Suprapubic skin (tissue), 4 donors: ENCODE measurements at regions not wholly inside any gene's neighbourhood (a gene's known extent, or its start where the extent isn't known, plus 50 kb on each side); places are given as distances from the start of the nearest gene placed in this dataset.

Experiments
- DNase-seq, 2 donors: peaks; one replicate each; pipeline ENCODE4 v3.0.0-alpha.2; 2019; ENCODE audit warnings: low spot score in 2 of 2
- H3K27ac ChIP-seq: fragments of 200-600 bp; sonication (generic); one replicate; pipeline ENCODE4 v1.5.1; 2019
- H3K27me3 ChIP-seq: fragments of 200-600 bp; sonication (generic); one replicate; pipeline ENCODE4 v1.5.1; 2019
- H3K36me3 ChIP-seq: fragments of 200-600 bp; sonication (generic); one replicate; pipeline ENCODE4 v1.5.1; 2019
- H3K4me1 ChIP-seq: fragments of 200-600 bp; sonication (generic); one replicate; pipeline ENCODE4 v1.5.1; 2019
- H3K4me3 ChIP-seq: fragments of 200-600 bp; sonication (generic); one replicate; pipeline ENCODE4 v1.5.1; 2019; ENCODE audit warnings: mild to moderate bottlenecking
- H3K9me3 ChIP-seq: fragments of 200-600 bp; sonication (generic); one replicate; pipeline ENCODE4 v1.5.1; 2019
- CTCF ChIP-seq, 2 donors: fragments of 200-600 bp in 1 of 2; fragments of 450-650 bp in 1 of 2; sonication (generic) in 1 of 2; IDR thresholded peaks; one replicate each; pipeline ENCODE4 v1.5.1; 2016 to 2019; ENCODE audit warnings: antibody characterized with exemption in 2 of 2, mild to moderate bottlenecking in 1 of 2, moderate library complexity in 1 of 2
- EP300 ChIP-seq: sonication (generic); formaldehyde crosslinking; IDR thresholded peaks from one replicate; pipeline ENCODE4 v1.6.1; 2017; ENCODE audit warnings: antibody characterized with exemption
- POLR2A ChIP-seq, 2 donors: fragments of 450-650 bp; IDR thresholded peaks; one replicate each; pipeline ENCODE4 v1.6.1; 2017; ENCODE audit warnings: antibody characterized with exemption in 2 of 2, mild to moderate bottlenecking in 2 of 2, moderate library complexity in 2 of 2
- POLR2AphosphoS5 ChIP-seq, 3 donors: sonication (generic); formaldehyde crosslinking; IDR thresholded peaks; one replicate each; pipeline ENCODE4 v1.6.1; 2017; ENCODE audit warnings: antibody characterized with exemption in 3 of 3
- WGBS: methylation state at CpG from one replicate; pipeline ENCODE4 v1.1.5; 2018; 5-methylcytosine and 5-hydroxymethylcytosine counted together

- no peaks in the 10 kb centered on the region for H3K36me3 ChIP-seq
- no peaks in the 10 kb centered on the region for H3K4me1 ChIP-seq
- 92% methylated on average over 12 of the region's 19 CpGs for WGBS
- H3K9me3 ChIP-seq, result no peaks in the 10 kb centered on the region
- no peaks in the 10 kb centered on the region for H3K27me3 ChIP-seq
- no peak for DNase-seq
- no peak overlapping the region for H3K4me3 ChIP-seq
- no peak overlapping the region for H3K27ac ChIP-seq
- TF ChIP-seq EP300 (no peak), POLR2AphosphoS5 (IDR thresholded peaks at IDR 0.05) (no peak), CTCF (IDR thresholded peaks at IDR 0.05) (no peak), POLR2A (IDR thresholded peaks at IDR 0.05) (no peak)
Observed at GRCh38 chr6:129957941-129958898, 60.2 kb upstream of the L3MBTL3 start.

- no peaks in the 10 kb centered on the region for H3K4me1 ChIP-seq
- WGBS, result 95% methylated on average over 1 of the region's 1 CpG
- H3K9me3 ChIP-seq, result no peaks in the 10 kb centered on the region
- TF ChIP-seq EP300, result no peak
- TF ChIP-seq POLR2A (IDR thresholded peaks at IDR 0.05), result no peak
- no peak for TF ChIP-seq CTCF (IDR thresholded peaks at IDR 0.05)
- no peak for TF ChIP-seq POLR2AphosphoS5 (IDR thresholded peaks at IDR 0.05)
- H3K27me3 ChIP-seq, result no peaks in the 10 kb centered on the region
- no peak for DNase-seq
- no peak overlapping the region for H3K27ac ChIP-seq
- no peaks in the 10 kb centered on the region for H3K36me3 ChIP-seq
- no peak overlapping the region for H3K4me3 ChIP-seq
Observed at GRCh38 chr6:129955584-129955983, 62.8 kb upstream of the L3MBTL3 start.

- H3K27ac ChIP-seq, result no peak overlapping the region
- 67% methylated on average over 8 of the region's 8 CpGs for WGBS
- no peak for DNase-seq
- TF ChIP-seq EP300 (no peak), POLR2AphosphoS5 (IDR thresholded peaks at IDR 0.05) (no peak), CTCF (IDR thresholded peaks at IDR 0.05) (no peak), POLR2A (IDR thresholded peaks at IDR 0.05) (no peak)
- H3K27me3 ChIP-seq, result no peaks in the 10 kb centered on the region
- H3K4me3 ChIP-seq, result no peak overlapping the region
- H3K9me3 ChIP-seq, result no peaks in the 10 kb centered on the region
- no peaks in the 10 kb centered on the region for H3K36me3 ChIP-seq
- H3K4me1 ChIP-seq, result no peaks in the 10 kb centered on the region
Observed at GRCh38 chr6:129954749-129955431, 63.5 kb upstream of the L3MBTL3 start.

GRCh38 chr6:129947797-129948196 is 70.6 kb upstream of the L3MBTL3 start:
- no peaks in the 10 kb centered on the region for H3K27me3 ChIP-seq
- no peaks in the 10 kb centered on the region for H3K4me1 ChIP-seq
- WGBS, result 86% methylated on average over 1 of the region's 1 CpG
- DNase-seq, result no peak
- H3K4me3 ChIP-seq, result no peak overlapping the region
- TF ChIP-seq EP300 (no peak), POLR2AphosphoS5 (IDR thresholded peaks at IDR 0.05) (no peak), CTCF (IDR thresholded peaks at IDR 0.05) (no peak), POLR2A (IDR thresholded peaks at IDR 0.05) (no peak)
- no peaks in the 10 kb centered on the region for H3K36me3 ChIP-seq
- H3K9me3 ChIP-seq, result no peaks in the 10 kb centered on the region
- H3K27ac ChIP-seq, result no peak overlapping the region
